ENCODE measurements at regions not wholly inside any gene's neighbourhood (a gene's known extent, or its start where the extent isn't known, plus 50 kb on each side); places are given as distances from the start of the nearest gene placed in this dataset.

- peaks cover 3% of the 10 kb centered on the region; the same call in 1 of the 2 replicates for H3K36me3 Mint-ChIP-seq
- ChIA-PET POLR2A (no interaction called here), CTCF (no interaction called here)
- H3K4me1 Mint-ChIP-seq: no peaks in the 10 kb centered on the region
- no peak overlapping the region for H3K4me3 Mint-ChIP-seq
- peaks cover 7% of the 10 kb centered on the region for H3K9me3 Mint-ChIP-seq
- TF ChIP-seq MYBL2 (CRISPR knock-in tag; IDR thresholded peaks at IDR 0.05) (no peak), PRDM15 (CRISPR knock-in tag; IDR thresholded peaks at IDR 0.05) (no peak), SP1 (CRISPR knock-in tag; conservative IDR thresholded peaks at IDR 0.05) (no peak), ZBTB21 (CRISPR knock-in tag; IDR thresholded peaks at IDR 0.05; ENCODE audit: borderline replicate concordance) (no peak), GRHL2 (CRISPR knock-in tag; IDR thresholded peaks at IDR 0.05; ENCODE audit: insufficient replicate concordance, severe bottlenecking) (no peak), FOXK1 (CRISPR knock-in tag; IDR thresholded peaks at IDR 0.05) (no peak), NR3C1 (CRISPR knock-in tag; conservative IDR thresholded peaks at IDR 0.05; ENCODE audit: low read depth) (no peak), TCF7 (CRISPR knock-in tag; IDR thresholded peaks at IDR 0.05; ENCODE audit: low read depth) (no peak), ZNF317 (CRISPR knock-in tag; IDR thresholded peaks at IDR 0.05; ENCODE audit: borderline replicate concordance, low read depth) (no peak), USF1 (CRISPR knock-in tag; IDR thresholded peaks at IDR 0.05) (no peak), AR (CRISPR knock-in tag; IDR thresholded peaks at IDR 0.05) (no peak), JUN (CRISPR knock-in tag; IDR thresholded peaks at IDR 0.05) (no peak), ESRRA (CRISPR knock-in tag; IDR thresholded peaks at IDR 0.05; ENCODE audit: borderline replicate concordance) (no peak), ZNF232 (CRISPR knock-in tag; IDR thresholded peaks at IDR 0.05) (no peak), ZNF263 (CRISPR knock-in tag; IDR thresholded peaks at IDR 0.05; ENCODE audit: low read depth) (no peak), ERG (CRISPR knock-in tag; IDR thresholded peaks at IDR 0.05) (no peak), MLX (CRISPR knock-in tag; IDR thresholded peaks at IDR 0.05) (no peak), ZSCAN18 (CRISPR knock-in tag; IDR thresholded peaks at IDR 0.05) (no peak), STAT6 (CRISPR knock-in tag; conservative IDR thresholded peaks at IDR 0.05; ENCODE audit: low read depth) (no peak)
- H3K27ac Mint-ChIP-seq: no peak overlapping the region
- no peak for ATAC-seq
- no peak for DNase-seq (ENCODE audit: low spot score)
- no peaks in the 10 kb centered on the region; the same call in 1 of the 2 replicates for H3K27me3 Mint-ChIP-seq (ENCODE audit: low read depth)
These were observed 443.0 kb upstream of the ADAMTS9 start for GRCh38 chr3:65130782-65131181.

Measured in WTC11 (cell line).